ENCODE measurements at regions not wholly inside any gene's neighbourhood (a gene's known extent, or its start where the extent isn't known, plus 50 kb on each side); places are given as distances from the start of the nearest gene placed in this dataset.
"Not testable (repeated sequence)": the region's sequence is repeated elsewhere in the genome, so short reads cannot be mapped to it uniquely, and the experiment has no call there.

GRCh38 chr6:12628327-12628726, 88.2 kb upstream of the PHACTR1 start:
- DNase-seq: no peak

GRCh38 chr6:12633746-12634145, 82.8 kb upstream of the PHACTR1 start:
- DNase-seq: not testable (repeated sequence)

- DNase-seq: no peak
These were observed 81.2 kb upstream of the PHACTR1 start for GRCh38 chr6:12635375-12635774.

GRCh38 chr6:12635813-12636212, 80.8 kb upstream of the PHACTR1 start:
- DNase-seq: no peak

- DNase-seq: no peak
These were observed 80.2 kb upstream of the PHACTR1 start for GRCh38 chr6:12636336-12636735.

GRCh38 chr6:12637960-12638641, 78.5 kb upstream of the PHACTR1 start:
- DNase-seq: peak; percentile 19

GRCh38 chr6:12640438-12640837, 76.1 kb upstream of the PHACTR1 start:
- DNase-seq: no peak

- DNase-seq: not testable (repeated sequence)
These were observed 74.8 kb upstream of the PHACTR1 start for GRCh38 chr6:12641785-12642184.

- DNase-seq: no peak
These were observed 70.6 kb upstream of the PHACTR1 start for GRCh38 chr6:12645941-12646340.

GRCh38 chr6:12648171-12648570, 68.4 kb upstream of the PHACTR1 start:
- DNase-seq: no peak

GRCh38 chr6:12649325-12649724, 67.2 kb upstream of the PHACTR1 start:
- no peak for DNase-seq

- no peak for DNase-seq
These were observed 63.1 kb upstream of the PHACTR1 start for GRCh38 chr6:12653486-12653885.

- DNase-seq: no peak
These were observed 62.5 kb upstream of the PHACTR1 start for GRCh38 chr6:12654107-12654506.

- DNase-seq: no peak
These were observed 62.1 kb upstream of the PHACTR1 start for GRCh38 chr6:12654514-12654913.

- no peak for DNase-seq
These were observed 59.7 kb upstream of the PHACTR1 start for GRCh38 chr6:12656906-12657305.

- no peak for DNase-seq
These were observed 58.7 kb upstream of the PHACTR1 start for GRCh38 chr6:12657884-12658283.

GRCh38 chr6:12661432-12662089, 55.0 kb upstream of the PHACTR1 start:
- no peak for DNase-seq
